Suprapubic skin (tissue), 4 donors: ENCODE measurements at regions not wholly inside any gene's neighbourhood (a gene's known extent, or its start where the extent isn't known, plus 50 kb on each side); places are given as distances from the start of the nearest gene placed in this dataset.

Experiments used
- DNase-seq, 2 donors: peaks; one replicate each; pipeline ENCODE4 v3.0.0-alpha.2; 2019; ENCODE audit warnings: low spot score in 2 of 2
- H3K27ac ChIP-seq: fragments of 200-600 bp; sonication (generic); one replicate; pipeline ENCODE4 v1.5.1; 2019
- H3K27me3 ChIP-seq: fragments of 200-600 bp; sonication (generic); one replicate; pipeline ENCODE4 v1.5.1; 2019
- H3K36me3 ChIP-seq: fragments of 200-600 bp; sonication (generic); one replicate; pipeline ENCODE4 v1.5.1; 2019
- H3K4me1 ChIP-seq: fragments of 200-600 bp; sonication (generic); one replicate; pipeline ENCODE4 v1.5.1; 2019
- H3K4me3 ChIP-seq: fragments of 200-600 bp; sonication (generic); one replicate; pipeline ENCODE4 v1.5.1; 2019; ENCODE audit warnings: mild to moderate bottlenecking
- H3K9me3 ChIP-seq: fragments of 200-600 bp; sonication (generic); one replicate; pipeline ENCODE4 v1.5.1; 2019
- EP300 ChIP-seq: sonication (generic); formaldehyde crosslinking; IDR thresholded peaks from one replicate; pipeline ENCODE4 v1.6.1; 2017; ENCODE audit warnings: antibody characterized with exemption
- POLR2A ChIP-seq, 2 donors: fragments of 450-650 bp; IDR thresholded peaks; one replicate each; pipeline ENCODE4 v1.6.1; 2017; ENCODE audit warnings: antibody characterized with exemption in 2 of 2, mild to moderate bottlenecking in 2 of 2, moderate library complexity in 2 of 2
- POLR2AphosphoS5 ChIP-seq, 3 donors: sonication (generic); formaldehyde crosslinking; IDR thresholded peaks; one replicate each; pipeline ENCODE4 v1.6.1; 2017; ENCODE audit warnings: antibody characterized with exemption in 3 of 3
- WGBS: methylation state at CpG from one replicate; pipeline ENCODE4 v1.1.5; 2018; 5-methylcytosine and 5-hydroxymethylcytosine counted together
- TF ChIP-seq, protein P1 (sequence below), 2 donors: fragments of 200-600 bp in 1 of 2; fragments of 450-650 bp in 1 of 2; sonication (generic) in 1 of 2; IDR thresholded peaks; one replicate each; pipeline ENCODE4 v1.5.1; 2016 to 2019; ENCODE audit warnings: antibody characterized with exemption in 2 of 2, mild to moderate bottlenecking in 1 of 2, moderate library complexity in 1 of 2

DNA sequence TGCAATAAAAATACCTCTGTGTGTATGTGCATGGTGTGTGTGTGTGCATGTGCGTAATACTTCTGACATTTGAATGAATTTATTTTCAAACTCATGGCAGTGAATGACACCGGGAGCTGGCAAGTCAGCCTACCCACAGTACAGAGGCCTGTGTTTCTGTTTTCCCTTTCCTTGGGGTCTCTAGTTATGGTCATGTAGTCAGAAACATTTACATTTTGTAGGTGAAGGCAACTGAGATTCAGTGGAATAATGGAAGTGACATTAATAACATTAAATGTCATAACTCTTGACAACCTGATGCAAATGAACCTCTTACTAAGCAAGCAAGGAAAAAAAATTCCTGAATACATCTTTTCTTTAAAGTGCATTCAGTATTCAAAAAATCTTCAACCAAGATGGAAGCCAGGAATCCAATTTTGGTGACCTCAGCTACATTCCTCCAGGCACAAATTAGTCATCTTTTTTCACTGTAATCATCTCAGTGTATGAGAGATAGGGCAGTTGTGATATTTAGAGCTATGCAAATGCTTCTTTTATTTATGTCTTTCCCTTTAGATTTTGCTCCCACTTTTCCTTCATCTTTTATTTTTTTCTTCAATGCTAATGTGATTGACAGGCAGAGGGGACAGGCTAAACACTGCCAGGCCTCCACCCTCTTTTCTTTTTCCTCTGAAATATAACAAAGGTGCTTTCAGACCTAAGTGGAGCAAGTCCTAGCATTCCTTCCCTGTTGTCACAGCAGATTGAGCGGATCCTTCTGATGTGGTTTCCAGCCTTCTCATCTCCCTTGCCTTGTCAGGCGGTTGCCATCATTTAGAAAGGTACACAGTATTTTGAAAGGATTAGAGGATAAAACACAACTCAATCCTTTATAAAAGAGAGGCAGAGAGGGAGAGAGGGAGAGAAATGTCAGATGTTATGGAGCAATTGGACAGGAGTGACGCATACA lies 569.8 kb upstream of the ADAMTS16 start:
- 79% methylated on average over 5 of the region's 5 CpGs for WGBS
- Histone ChIP-seq H3K4me3 (no peak overlapping the region), H3K27me3 (no peaks in the 10 kb centered on the region), H3K36me3 (no peaks in the 10 kb centered on the region), H3K9me3 (no peaks in the 10 kb centered on the region), H3K4me1 (no peaks in the 10 kb centered on the region), H3K27ac (no peak overlapping the region)
- DNase-seq: no peak
- TF ChIP-seq POLR2A (IDR thresholded peaks at IDR 0.05) (no peak), EP300 (no peak), POLR2AphosphoS5 (IDR thresholded peaks at IDR 0.05) (no peak)
- TF ChIP-seq, protein P1, sequence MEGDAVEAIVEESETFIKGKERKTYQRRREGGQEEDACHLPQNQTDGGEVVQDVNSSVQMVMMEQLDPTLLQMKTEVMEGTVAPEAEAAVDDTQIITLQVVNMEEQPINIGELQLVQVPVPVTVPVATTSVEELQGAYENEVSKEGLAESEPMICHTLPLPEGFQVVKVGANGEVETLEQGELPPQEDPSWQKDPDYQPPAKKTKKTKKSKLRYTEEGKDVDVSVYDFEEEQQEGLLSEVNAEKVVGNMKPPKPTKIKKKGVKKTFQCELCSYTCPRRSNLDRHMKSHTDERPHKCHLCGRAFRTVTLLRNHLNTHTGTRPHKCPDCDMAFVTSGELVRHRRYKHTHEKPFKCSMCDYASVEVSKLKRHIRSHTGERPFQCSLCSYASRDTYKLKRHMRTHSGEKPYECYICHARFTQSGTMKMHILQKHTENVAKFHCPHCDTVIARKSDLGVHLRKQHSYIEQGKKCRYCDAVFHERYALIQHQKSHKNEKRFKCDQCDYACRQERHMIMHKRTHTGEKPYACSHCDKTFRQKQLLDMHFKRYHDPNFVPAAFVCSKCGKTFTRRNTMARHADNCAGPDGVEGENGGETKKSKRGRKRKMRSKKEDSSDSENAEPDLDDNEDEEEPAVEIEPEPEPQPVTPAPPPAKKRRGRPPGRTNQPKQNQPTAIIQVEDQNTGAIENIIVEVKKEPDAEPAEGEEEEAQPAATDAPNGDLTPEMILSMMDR (IDR thresholded peaks at IDR 0.05): no peak

DNA sequence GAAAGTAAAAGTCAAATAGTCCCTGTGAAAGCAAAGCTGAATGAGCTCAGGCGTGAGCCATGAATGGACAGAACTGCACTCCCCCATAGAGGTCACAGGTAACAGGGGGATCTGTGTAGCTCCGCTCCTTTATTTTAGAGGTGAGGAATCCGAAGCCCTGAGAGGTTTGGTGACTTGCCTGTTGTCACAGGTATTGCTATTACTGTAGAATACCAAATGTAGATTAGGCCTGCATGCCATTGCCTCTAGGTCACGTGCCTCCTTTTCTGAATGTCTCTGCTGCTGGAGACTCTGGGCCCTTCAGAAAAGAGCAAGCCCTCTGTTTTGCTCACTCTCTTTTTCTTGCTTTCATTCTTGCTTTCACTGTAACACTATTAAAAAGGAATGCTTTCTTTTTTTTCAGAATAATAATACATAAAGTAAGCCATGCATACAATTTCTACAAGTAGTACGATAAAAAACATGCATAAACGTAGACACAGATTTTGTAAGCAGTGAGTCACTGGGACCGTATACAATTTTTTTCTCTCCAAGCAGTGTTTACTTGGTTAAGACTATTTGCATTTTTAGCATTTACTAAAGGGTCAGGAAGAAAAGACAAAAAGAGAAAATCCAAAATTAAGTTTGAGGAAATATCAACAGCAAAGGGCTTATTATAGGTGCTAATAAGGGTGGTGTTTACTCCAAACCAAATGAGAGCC lies 568.7 kb upstream of the ADAMTS16 start:
- Histone ChIP-seq H3K27ac (no peak overlapping the region), H3K9me3 (no peaks in the 10 kb centered on the region), H3K4me3 (no peak overlapping the region), H3K4me1 (no peaks in the 10 kb centered on the region), H3K27me3 (no peaks in the 10 kb centered on the region), H3K36me3 (no peaks in the 10 kb centered on the region)
- no peak for DNase-seq
- TF ChIP-seq, protein P1 (IDR thresholded peaks at IDR 0.05): no peak
- TF ChIP-seq POLR2AphosphoS5 (IDR thresholded peaks at IDR 0.05) (no peak), POLR2A (IDR thresholded peaks at IDR 0.05) (no peak), EP300 (no peak)
- 79% methylated on average over 7 of the region's 7 CpGs for WGBS

DNA sequence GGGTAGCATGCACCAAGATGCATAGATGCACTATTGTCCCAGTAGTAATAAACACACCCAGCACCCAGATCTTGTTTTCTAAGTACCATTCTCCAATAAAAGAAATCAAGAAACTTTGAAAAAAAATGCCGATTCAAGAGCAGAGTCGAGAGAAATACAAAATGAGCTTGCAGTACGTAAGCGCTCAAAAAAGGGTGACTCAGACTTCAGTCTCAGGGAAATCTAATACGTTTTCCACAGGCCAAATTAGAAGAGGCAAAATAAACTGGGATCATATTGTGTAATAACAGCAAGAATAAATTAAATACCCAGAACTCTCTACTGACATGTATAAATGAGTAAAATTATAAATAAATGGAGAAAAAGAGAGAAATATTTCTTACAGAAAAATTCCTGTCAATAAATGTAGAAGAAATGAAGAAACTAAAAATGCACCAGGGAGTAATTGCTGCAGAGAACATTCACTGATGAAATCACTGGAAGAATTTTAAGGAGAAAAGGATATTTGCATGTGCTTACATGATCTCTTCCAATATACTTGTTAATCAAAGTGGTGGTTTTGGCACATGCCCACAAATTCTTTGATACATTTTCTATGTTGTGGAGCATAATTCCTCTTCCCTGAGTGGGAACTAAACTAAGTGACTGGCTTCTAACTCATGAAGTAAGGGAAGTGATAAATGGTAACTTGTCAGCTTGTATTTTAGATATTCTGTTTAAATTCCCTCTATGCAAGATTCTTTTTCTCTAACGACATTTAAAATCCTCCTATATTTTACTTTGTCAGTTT lies 567.6 kb upstream of the ADAMTS16 start:
- WGBS: 55% methylated on average over 6 of the region's 6 CpGs
- no peaks in the 10 kb centered on the region for H3K27me3 ChIP-seq
- DNase-seq: no peak

DNA sequence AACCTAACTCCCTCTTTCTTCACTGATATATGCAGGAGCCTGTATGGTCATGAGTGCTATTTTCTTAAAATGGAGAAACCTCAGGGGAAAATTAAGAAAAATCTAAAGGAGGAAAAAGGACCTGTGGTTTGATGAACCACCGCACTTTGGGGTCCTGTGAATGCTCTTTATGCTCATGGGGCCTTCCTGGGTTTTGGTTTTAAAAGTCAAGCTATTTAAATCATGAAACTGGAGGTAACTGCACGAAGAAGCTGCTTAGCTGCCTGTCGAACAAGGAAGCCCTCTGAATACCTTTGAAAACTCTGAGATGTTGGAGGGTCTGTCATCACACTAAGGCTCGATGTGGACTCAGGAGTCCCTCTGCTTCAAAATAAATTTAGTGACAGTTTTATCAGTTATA lies 564.5 kb upstream of the ADAMTS16 start:
- Histone ChIP-seq H3K27me3 (no peaks in the 10 kb centered on the region), H3K27ac (no peak overlapping the region), H3K9me3 (no peaks in the 10 kb centered on the region), H3K4me3 (no peak overlapping the region), H3K36me3 (no peaks in the 10 kb centered on the region), H3K4me1 (no peaks in the 10 kb centered on the region)
- no peak for DNase-seq
- WGBS: 79% methylated on average over 4 of the region's 4 CpGs
- TF ChIP-seq POLR2A (IDR thresholded peaks at IDR 0.05): no peak
- no peak for TF ChIP-seq EP300
- TF ChIP-seq, protein P1 (IDR thresholded peaks at IDR 0.05): no peak
- TF ChIP-seq POLR2AphosphoS5 (IDR thresholded peaks at IDR 0.05): no peak

More for the DNA sequence above, 567.6 kb upstream of the ADAMTS16 start:
- TF ChIP-seq EP300: no peak
- TF ChIP-seq POLR2A (IDR thresholded peaks at IDR 0.05): no peak
- TF ChIP-seq, protein P1 (IDR thresholded peaks at IDR 0.05): no peak
- no peak for TF ChIP-seq POLR2AphosphoS5 (IDR thresholded peaks at IDR 0.05)
- no peak overlapping the region for H3K4me3 ChIP-seq
- no peak overlapping the region for H3K27ac ChIP-seq
- H3K4me1 ChIP-seq: no peaks in the 10 kb centered on the region
- H3K9me3 ChIP-seq: no peaks in the 10 kb centered on the region
- no peaks in the 10 kb centered on the region for H3K36me3 ChIP-seq
